SK-N-SH (cell line): ENCODE measurements at regions not wholly inside any gene's neighbourhood (a gene's known extent, or its start where the extent isn't known, plus 50 kb on each side); places are given as distances from the start of the nearest gene placed in this dataset.

ENCODE experiments used
- CTCF ChIA-PET: fragments of 300-600, 350-600 bp; formaldehyde crosslinking; extraction: SDS; loops from one replicate; lab custom pipeline; 2021; lab: Yijun Ruan, JAX
- POLR2A ChIA-PET: fragments of 350-600 bp; sonication (Branson Sonifier 250); formaldehyde crosslinking; extraction: SDS; loops from one replicate; lab custom pipeline; 2020; ENCODE audit warnings: antibody characterized with exemption, inconsistent platforms; lab: Yijun Ruan, JAX
- DNase-seq: peaks from one replicate; pipeline ENCODE4 v3.0.0; 2012
- H2AFZ ChIP-seq: fragments of 200-600 bp; sonication (generic); 2 replicates; pipeline ENCODE4 v1.8.1; 2016; ENCODE audit warnings: antibody characterized with exemption, mild to moderate bottlenecking, low read depth
- H3F3A ChIP-seq: fragments of 200-600 bp; sonication (generic); replicated peaks from 2 replicates; pipeline ENCODE3; 2016; ENCODE audit warnings: antibody characterized with exemption, mild to moderate bottlenecking; ENCODE audit not compliant: insufficient read depth
- H3K27ac ChIP-seq, 2 experiments: fragments of 200-500 bp in 1 of 2; fragments of 200-600 bp in 1 of 2; sonication (Bioruptor generic) in 1 of 2; sonication (generic), shearing (Covaris generic) in 1 of 2; 2 replicates each; pipeline versions ENCODE4 v1.5.1 to v1.6.1; 2014 to 2016; ENCODE audit warnings: low read depth in 2 of 2, inconsistent platforms in 1 of 2, low read length in 1 of 2, mild to moderate bottlenecking in 1 of 2, mixed read lengths in 1 of 2
- H3K27me3 ChIP-seq: fragments of 200-600 bp; sonication (generic), shearing (Covaris generic); 2 replicates; pipeline ENCODE4 v1.6.1; 2016; ENCODE audit warnings: mixed run types; ENCODE audit not compliant: insufficient read depth
- H3K36me3 ChIP-seq, 2 experiments: fragments of 200-500 bp in 1 of 2; fragments of 200-600 bp in 1 of 2; sonication (Bioruptor generic) in 1 of 2; sonication (generic) in 1 of 2; replicated peaks in 1 of 2; 2 replicates each; pipeline versions ENCODE3 to v1.5.1; 2014 to 2016; ENCODE audit warnings: low read length in 1 of 2, mild to moderate bottlenecking in 1 of 2; ENCODE audit not compliant: insufficient read depth in 2 of 2, control insufficient read depth in 1 of 2
- H3K4me1 ChIP-seq, 2 experiments: fragments of 200-500 bp in 1 of 2; fragments of 200-600 bp in 1 of 2; sonication (Bioruptor generic) in 1 of 2; sonication (generic), shearing (Covaris generic) in 1 of 2; 2 replicates each; pipeline versions ENCODE4 v1.5.1 to v1.6.1; 2014 to 2016; ENCODE audit warnings: low read depth in 1 of 2, low read length in 1 of 2, mixed run types in 1 of 2; ENCODE audit not compliant: insufficient read depth in 2 of 2, control insufficient read depth in 1 of 2
- H3K4me2 ChIP-seq: fragments of 200-600 bp; sonication (generic), shearing (Covaris generic); 2 replicates; pipeline ENCODE4 v1.6.1; 2017; ENCODE audit warnings: mixed run types
- H3K4me3 ChIP-seq, 2 experiments: fragments of 200-500 bp in 1 of 2; fragments of 200-600 bp in 1 of 2; sonication (Bioruptor generic) in 1 of 2; sonication (generic), shearing (Covaris generic) in 1 of 2; 2 replicates each; pipeline versions ENCODE4 v1.5.1 to v1.8.1; 2014 to 2016; ENCODE audit warnings: low read depth in 2 of 2, inconsistent platforms in 1 of 2, low read length in 1 of 2, mild to moderate bottlenecking in 1 of 2, mixed read lengths in 1 of 2, moderate library complexity in 1 of 2
- H3K79me2 ChIP-seq: fragments of 200-600 bp; sonication (generic); 2 replicates; pipeline ENCODE4 v1.8.1; 2017; ENCODE audit warnings: mild to moderate bottlenecking; ENCODE audit not compliant: insufficient read depth
- H3K9ac ChIP-seq: fragments of 200-600 bp; sonication (generic); 2 replicates; pipeline ENCODE4 v1.6.1; 2017; ENCODE audit warnings: mixed run types
- H3K9me2 ChIP-seq: fragments of 200-600 bp; sonication (generic); 2 replicates; pipeline ENCODE4 v1.6.1; 2017; ENCODE audit warnings: mixed run types
- H3K9me3 ChIP-seq: fragments of 200-600 bp; sonication (generic); 2 replicates; pipeline ENCODE4 v1.6.1; 2017; ENCODE audit warnings: mixed run types, mild to moderate bottlenecking, moderate library complexity
- H4K20me1 ChIP-seq: fragments of 200-600 bp; sonication (generic); 2 replicates; pipeline ENCODE4 v1.6.1; 2017; ENCODE audit warnings: mild to moderate bottlenecking, mixed run types; ENCODE audit not compliant: insufficient read depth
- EP300 ChIP-seq, 2 experiments: IDR thresholded peaks; 2 replicates each; pipeline versions ENCODE4 v1.4.0 to v1.6.1; 2012; ENCODE audit warnings: borderline replicate concordance in 1 of 2, low read depth in 1 of 2, low read length in 1 of 2
- EZH2phosphoT487 ChIP-seq: fragments of 200-600 bp; sonication (generic); IDR thresholded peaks from 2 replicates; pipeline ENCODE4 v1.6.1; 2017; ENCODE audit warnings: low read depth, mixed run types, mild to moderate bottlenecking, antibody characterized with exemption, moderate library complexity, borderline replicate concordance
- FOSL2 ChIP-seq: IDR thresholded peaks from 2 replicates; pipeline ENCODE4 v1.4.0; 2012; ENCODE audit warnings: low read depth, mild to moderate bottlenecking, moderate library complexity, borderline replicate concordance
- GABPA ChIP-seq: IDR thresholded peaks from 2 replicates; pipeline ENCODE4 v1.4.0; 2012; ENCODE audit warnings: low read depth, mild to moderate bottlenecking
- IRF3 ChIP-seq: fragments of 150-350 bp; IDR thresholded peaks from 2 replicates; pipeline ENCODE4 v1.6.1; 2016; ENCODE audit warnings: mild to moderate bottlenecking, low read depth, low read length
- JUND ChIP-seq: IDR thresholded peaks from 2 replicates; pipeline ENCODE4 v1.4.0; 2012
- MEF2A ChIP-seq: IDR thresholded peaks from 2 replicates; pipeline ENCODE4 v1.4.0; 2012; ENCODE audit warnings: low read depth, borderline replicate concordance
- MXI1 ChIP-seq: IDR thresholded peaks from 2 replicates; pipeline ENCODE4 v1.6.1; 2012; ENCODE audit warnings: mild to moderate bottlenecking, low read depth, low read length, improper control_type of control experiment
- RFX5 ChIP-seq: IDR thresholded peaks from 2 replicates; pipeline ENCODE4 v1.6.1; 2012; ENCODE audit warnings: mild to moderate bottlenecking, improper control_type of control experiment, low read length
- SMC3 ChIP-seq: IDR thresholded peaks from 2 replicates; pipeline ENCODE4 v1.6.1; 2012; ENCODE audit warnings: low read depth, low read length, improper control_type of control experiment
- TAF1 ChIP-seq: IDR thresholded peaks from 2 replicates; pipeline ENCODE4 v1.6.1; 2012; ENCODE audit warnings: low read depth, mild to moderate bottlenecking, low read length, moderate library complexity, borderline replicate concordance
- TCF12 ChIP-seq: IDR thresholded peaks from 2 replicates; pipeline ENCODE4 v1.4.0; 2012
- YY1 ChIP-seq: IDR thresholded peaks from 2 replicates; pipeline ENCODE4 v1.4.0; 2012; ENCODE audit warnings: low read depth, mild to moderate bottlenecking
- WGBS: methylation state at CpG from one replicate; pipeline ENCODE4 v1.1.6; 2017; ENCODE audit warnings: low lambda C conversion rate; 5-methylcytosine and 5-hydroxymethylcytosine counted together
- TF ChIP-seq, protein P1 (sequence below): IDR thresholded peaks from 2 replicates; pipeline ENCODE4 v1.6.1; 2012; ENCODE audit warnings: mild to moderate bottlenecking, low read depth, low read length, moderate library complexity
- TF ChIP-seq, protein P2 (sequence below): fragments of 150-350 bp; IDR thresholded peaks from 2 replicates; pipeline ENCODE4 v1.6.1; 2017; ENCODE audit warnings: antibody characterized with exemption, low read length, low read depth, borderline replicate concordance
- TF ChIP-seq, protein P3 (sequence below): IDR thresholded peaks from 2 replicates; pipeline ENCODE4 v1.4.0; 2012; ENCODE audit warnings: low read depth, borderline replicate concordance

DNA sequence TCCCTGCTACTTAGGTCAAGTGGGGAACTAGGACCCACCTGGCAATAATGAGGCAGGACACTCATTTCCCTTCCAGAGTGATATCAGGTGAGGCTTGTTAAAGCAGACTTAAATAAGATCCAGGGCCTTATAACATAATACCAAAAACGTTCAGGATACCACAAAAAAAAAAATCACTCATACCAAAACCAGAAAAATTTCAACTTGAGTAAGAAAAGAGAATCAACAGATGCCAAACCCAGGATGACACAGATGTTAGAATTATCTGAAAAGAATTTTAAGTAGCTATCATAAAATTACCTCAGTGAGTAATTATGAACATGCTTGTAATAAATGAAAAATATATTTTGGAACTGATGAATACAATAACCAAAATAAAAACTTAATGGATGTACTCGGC, 255.6 kb upstream of the OSR1 start:
- Histone ChIP-seq H4K20me1 (no peaks in the 10 kb centered on the region), H3K27ac (no peak overlapping the region), H3K4me3 (no peak overlapping the region), H3K36me3 (no peaks in the 10 kb centered on the region), H3K9me2 (no peaks in the 10 kb centered on the region), H2AFZ (no peak overlapping the region), H3K9ac (no peak overlapping the region), H3K9me3 (peaks cover 5% of the 10 kb centered on the region; the same call in 1 of the 2 replicates), H3K4me1 (no peaks in the 10 kb centered on the region), H3F3A (no peaks in the 10 kb centered on the region), H3K79me2 (no peaks in the 10 kb centered on the region), H3K4me2 (no peak overlapping the region), H3K27me3 (no peaks in the 10 kb centered on the region; the same call in 1 of the 2 replicates)
- 6% methylated on average over 2 of the region's 2 CpGs for WGBS
- DNase-seq = no peak
- ChIA-PET POLR2A (no interaction called here), CTCF (no interaction called here)
- TF ChIP-seq TCF12 (0 out of 2 replicates have a peak, but pooled peaks have one; percentile 4), FOSL2 (no peak)

GRCh38 chr2:19611491-19612332, 253.3 kb upstream of the OSR1 start:
- Histone ChIP-seq H3K9ac (no peak overlapping the region), H3K4me3 (no peak overlapping the region), H3K4me2 (no peak overlapping the region), H3K4me1 (0 out of 4 replicates have a peak, but pooled peaks cover 0 to 3% of the 10 kb centered on the region in 2 experiments), H3K36me3 (no peaks in the 10 kb centered on the region), H3K27ac (peak overlapping the region in 1 of 2 experiments; percentile 52; a peak in 2 of 4 replicates), H3K9me3 (0 out of 2 replicates have a peak, but pooled peaks cover 5% of the 10 kb centered on the region), H3K79me2 (no peaks in the 10 kb centered on the region), H4K20me1 (no peaks in the 10 kb centered on the region), H3K9me2 (no peaks in the 10 kb centered on the region), H2AFZ (no peak overlapping the region), H3K27me3 (no peaks in the 10 kb centered on the region; the same call in 1 of the 2 replicates), H3F3A (no peaks in the 10 kb centered on the region)
- no peak for DNase-seq
- 18% methylated on average over 4 of the region's 4 CpGs for WGBS
- POLR2A ChIA-PET = no interaction called here
- CTCF ChIA-PET = interaction anchor here (0.6 to 0.9 kb wide), 2 partner anchors 15 to 57 kb away, joined by 3 read pairs; no protein-coding TSS in a partner anchor
- TF ChIP-seq TCF12 (peak; percentile 99), MEF2A (peak; percentile 60; the same call in 1 of the 2 replicates), EZH2phosphoT487 (no peak), RFX5 (no peak), IRF3 (no peak), TAF1 (no peak), GABPA (no peak), JUND (peak; percentile 95), YY1 (no peak), EP300 (IDR thresholded peaks at IDR 0.05; ENCODE audit: borderline replicate concordance in 1 of 2, low read depth in 1 of 2, low read length in 1 of 2) (peak in 1 of 2 experiments; percentile 93; a peak in 2 of 4 replicates), SMC3 (no peak), MXI1 (no peak)
- TF ChIP-seq, protein P1, sequence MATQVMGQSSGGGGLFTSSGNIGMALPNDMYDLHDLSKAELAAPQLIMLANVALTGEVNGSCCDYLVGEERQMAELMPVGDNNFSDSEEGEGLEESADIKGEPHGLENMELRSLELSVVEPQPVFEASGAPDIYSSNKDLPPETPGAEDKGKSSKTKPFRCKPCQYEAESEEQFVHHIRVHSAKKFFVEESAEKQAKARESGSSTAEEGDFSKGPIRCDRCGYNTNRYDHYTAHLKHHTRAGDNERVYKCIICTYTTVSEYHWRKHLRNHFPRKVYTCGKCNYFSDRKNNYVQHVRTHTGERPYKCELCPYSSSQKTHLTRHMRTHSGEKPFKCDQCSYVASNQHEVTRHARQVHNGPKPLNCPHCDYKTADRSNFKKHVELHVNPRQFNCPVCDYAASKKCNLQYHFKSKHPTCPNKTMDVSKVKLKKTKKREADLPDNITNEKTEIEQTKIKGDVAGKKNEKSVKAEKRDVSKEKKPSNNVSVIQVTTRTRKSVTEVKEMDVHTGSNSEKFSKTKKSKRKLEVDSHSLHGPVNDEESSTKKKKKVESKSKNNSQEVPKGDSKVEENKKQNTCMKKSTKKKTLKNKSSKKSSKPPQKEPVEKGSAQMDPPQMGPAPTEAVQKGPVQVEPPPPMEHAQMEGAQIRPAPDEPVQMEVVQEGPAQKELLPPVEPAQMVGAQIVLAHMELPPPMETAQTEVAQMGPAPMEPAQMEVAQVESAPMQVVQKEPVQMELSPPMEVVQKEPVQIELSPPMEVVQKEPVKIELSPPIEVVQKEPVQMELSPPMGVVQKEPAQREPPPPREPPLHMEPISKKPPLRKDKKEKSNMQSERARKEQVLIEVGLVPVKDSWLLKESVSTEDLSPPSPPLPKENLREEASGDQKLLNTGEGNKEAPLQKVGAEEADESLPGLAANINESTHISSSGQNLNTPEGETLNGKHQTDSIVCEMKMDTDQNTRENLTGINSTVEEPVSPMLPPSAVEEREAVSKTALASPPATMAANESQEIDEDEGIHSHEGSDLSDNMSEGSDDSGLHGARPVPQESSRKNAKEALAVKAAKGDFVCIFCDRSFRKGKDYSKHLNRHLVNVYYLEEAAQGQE = peak; percentile 69
- TF ChIP-seq, protein P2, sequence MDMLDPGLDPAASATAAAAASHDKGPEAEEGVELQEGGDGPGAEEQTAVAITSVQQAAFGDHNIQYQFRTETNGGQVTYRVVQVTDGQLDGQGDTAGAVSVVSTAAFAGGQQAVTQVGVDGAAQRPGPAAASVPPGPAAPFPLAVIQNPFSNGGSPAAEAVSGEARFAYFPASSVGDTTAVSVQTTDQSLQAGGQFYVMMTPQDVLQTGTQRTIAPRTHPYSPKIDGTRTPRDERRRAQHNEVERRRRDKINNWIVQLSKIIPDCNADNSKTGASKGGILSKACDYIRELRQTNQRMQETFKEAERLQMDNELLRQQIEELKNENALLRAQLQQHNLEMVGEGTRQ = no peak
- TF ChIP-seq, protein P3, sequence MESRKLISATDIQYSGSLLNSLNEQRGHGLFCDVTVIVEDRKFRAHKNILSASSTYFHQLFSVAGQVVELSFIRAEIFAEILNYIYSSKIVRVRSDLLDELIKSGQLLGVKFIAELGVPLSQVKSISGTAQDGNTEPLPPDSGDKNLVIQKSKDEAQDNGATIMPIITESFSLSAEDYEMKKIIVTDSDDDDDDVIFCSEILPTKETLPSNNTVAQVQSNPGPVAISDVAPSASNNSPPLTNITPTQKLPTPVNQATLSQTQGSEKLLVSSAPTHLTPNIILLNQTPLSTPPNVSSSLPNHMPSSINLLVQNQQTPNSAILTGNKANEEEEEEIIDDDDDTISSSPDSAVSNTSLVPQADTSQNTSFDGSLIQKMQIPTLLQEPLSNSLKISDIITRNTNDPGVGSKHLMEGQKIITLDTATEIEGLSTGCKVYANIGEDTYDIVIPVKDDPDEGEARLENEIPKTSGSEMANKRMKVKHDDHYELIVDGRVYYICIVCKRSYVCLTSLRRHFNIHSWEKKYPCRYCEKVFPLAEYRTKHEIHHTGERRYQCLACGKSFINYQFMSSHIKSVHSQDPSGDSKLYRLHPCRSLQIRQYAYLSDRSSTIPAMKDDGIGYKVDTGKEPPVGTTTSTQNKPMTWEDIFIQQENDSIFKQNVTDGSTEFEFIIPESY = peak; percentile 76; the same call in 1 of the 2 replicates
